ENCODE measurements at regions not wholly inside any gene's neighbourhood (a gene's known extent, or its start where the extent isn't known, plus 50 kb on each side); places are given as distances from the start of the nearest gene placed in this dataset.

DNA sequence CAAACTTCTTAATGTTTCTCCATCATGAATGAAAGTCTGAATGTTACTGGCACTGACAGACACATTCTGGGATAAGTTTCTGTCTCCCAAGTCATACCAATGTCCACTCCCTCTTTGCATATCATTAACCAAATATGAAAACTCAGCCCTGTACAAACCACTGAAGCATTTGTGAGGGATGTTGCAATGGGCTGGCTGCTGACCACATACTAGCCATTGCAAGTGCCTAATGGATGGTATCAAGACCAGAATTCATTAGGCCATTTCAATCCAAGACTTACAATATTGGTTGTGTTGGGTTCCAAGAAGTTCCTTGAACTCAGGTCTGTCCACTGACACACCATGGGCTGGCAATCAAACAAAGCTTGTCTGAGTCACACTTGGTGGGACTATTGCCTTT is 73.8 kb downstream of the CBLN2 start:
- intact Hi-C loops (cut with DNase I; ENCODE audit: low total_unique reads), result no loop called here
- no peak for TF ChIP-seq POLR2A (IDR thresholded peaks at IDR 0.05)
- TF ChIP-seq, protein P1, sequence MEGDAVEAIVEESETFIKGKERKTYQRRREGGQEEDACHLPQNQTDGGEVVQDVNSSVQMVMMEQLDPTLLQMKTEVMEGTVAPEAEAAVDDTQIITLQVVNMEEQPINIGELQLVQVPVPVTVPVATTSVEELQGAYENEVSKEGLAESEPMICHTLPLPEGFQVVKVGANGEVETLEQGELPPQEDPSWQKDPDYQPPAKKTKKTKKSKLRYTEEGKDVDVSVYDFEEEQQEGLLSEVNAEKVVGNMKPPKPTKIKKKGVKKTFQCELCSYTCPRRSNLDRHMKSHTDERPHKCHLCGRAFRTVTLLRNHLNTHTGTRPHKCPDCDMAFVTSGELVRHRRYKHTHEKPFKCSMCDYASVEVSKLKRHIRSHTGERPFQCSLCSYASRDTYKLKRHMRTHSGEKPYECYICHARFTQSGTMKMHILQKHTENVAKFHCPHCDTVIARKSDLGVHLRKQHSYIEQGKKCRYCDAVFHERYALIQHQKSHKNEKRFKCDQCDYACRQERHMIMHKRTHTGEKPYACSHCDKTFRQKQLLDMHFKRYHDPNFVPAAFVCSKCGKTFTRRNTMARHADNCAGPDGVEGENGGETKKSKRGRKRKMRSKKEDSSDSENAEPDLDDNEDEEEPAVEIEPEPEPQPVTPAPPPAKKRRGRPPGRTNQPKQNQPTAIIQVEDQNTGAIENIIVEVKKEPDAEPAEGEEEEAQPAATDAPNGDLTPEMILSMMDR (IDR thresholded peaks at IDR 0.05), result no peak
- no peak overlapping the region for H3K4me3 ChIP-seq (ENCODE audit: low read depth, poor library complexity, severe bottlenecking)
- DNase-seq (ENCODE audit: low spot score in 2 of 2), result no peak

DNA sequence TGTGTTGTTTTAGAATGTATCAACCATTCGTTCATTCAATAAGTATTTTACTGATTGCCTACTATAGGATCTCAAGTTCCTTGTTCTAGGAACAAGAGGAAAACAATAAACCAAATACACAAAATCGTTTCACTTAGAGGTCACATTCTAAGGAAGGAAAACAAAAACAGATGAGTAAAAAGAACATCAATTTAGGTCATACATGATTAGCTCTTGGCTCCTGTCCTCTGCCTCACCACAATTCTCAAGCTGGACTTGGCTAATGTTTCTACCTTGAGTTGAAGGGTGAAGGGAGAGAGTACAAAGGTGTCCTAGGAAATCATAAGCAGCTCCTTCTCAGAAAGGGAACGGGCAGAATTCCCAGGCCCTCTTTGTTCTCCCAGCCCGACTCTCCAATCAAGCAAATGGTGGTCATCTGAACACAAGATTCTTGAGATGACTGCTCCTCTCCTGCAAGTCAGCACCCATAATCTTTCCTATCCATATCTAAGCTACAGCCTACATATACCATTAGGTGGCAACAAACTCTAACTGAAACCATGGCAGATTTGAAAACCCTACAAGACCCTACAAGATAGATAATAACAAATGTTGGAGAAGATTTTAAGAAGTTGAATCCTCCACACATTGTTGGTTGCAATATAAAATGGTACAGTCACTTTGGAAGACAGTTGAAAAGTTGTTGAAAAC is 76.0 kb downstream of the CBLN2 start:
- WGBS, 2 donors, result 52 to 77% methylated on average over 4 of the region's 4 CpGs
- intact Hi-C loops (cut with DNase I; ENCODE audit: low total_unique reads), result no loop called here
- no peak for DNase-seq (ENCODE audit: low spot score in 2 of 2)
- H3K4me3 ChIP-seq (ENCODE audit: low read depth, poor library complexity, severe bottlenecking), result no peak overlapping the region
- TF ChIP-seq, protein P1 (IDR thresholded peaks at IDR 0.05), result no peak
- TF ChIP-seq POLR2A (IDR thresholded peaks at IDR 0.05), result no peak

DNA sequence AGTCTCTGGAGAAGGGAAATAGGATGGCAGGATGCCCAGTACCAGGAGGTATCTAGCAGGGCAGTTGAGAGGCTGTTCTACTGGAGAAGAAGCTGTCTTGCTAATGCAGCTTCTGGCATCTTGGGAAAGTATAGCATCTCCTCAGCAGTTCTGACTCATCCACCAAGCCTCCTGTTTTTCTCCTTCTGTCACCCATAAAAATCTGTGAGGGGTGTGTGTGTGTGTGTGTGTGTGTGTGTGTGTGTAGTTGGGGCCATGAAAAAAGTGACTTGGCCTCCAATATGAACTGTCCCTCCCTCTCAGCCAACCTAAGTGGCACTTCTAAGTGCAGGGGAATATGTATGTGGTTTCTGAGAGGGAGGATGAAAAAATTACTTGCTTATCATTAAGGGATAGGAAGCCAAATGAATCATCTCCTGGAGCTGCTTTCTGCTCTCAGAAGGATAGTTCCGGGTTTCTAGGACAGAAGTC is 83.9 kb downstream of the CBLN2 start:
- TF ChIP-seq, protein P1 (IDR thresholded peaks at IDR 0.05), result no peak
- intact Hi-C loops (cut with DNase I; ENCODE audit: low total_unique reads), result no loop called here
- no peak overlapping the region for H3K4me3 ChIP-seq (ENCODE audit: low read depth, poor library complexity, severe bottlenecking)
- no peak for DNase-seq (ENCODE audit: low spot score in 2 of 2)
- 38 to 39% methylated on average over 1 of the region's 1 CpG for WGBS, 2 donors

DNA sequence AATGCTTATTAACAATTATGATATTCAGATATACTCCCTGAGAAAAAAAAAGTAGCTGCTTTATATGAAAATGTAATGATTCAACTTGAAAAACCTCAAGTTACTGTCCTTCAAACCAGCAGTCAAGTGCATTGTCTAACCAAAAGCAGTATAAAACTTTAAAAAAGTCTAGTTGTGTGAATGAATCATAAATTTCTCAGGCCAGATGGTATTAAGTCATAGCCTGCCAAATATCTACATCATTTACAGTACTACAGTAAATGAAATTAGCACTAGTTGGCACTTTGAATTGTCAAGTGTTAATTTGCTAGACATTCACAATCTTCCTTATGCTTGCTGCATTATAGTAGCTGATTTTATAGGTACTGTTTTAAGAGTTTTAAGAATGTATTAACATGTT is 85.9 kb downstream of the CBLN2 start:
- no peak for DNase-seq (ENCODE audit: low spot score in 2 of 2)
- H3K4me3 ChIP-seq (ENCODE audit: low read depth, poor library complexity, severe bottlenecking), result no peak overlapping the region
- TF ChIP-seq, protein P1 (IDR thresholded peaks at IDR 0.05), result no peak
- TF ChIP-seq POLR2A (IDR thresholded peaks at IDR 0.05), result no peak
- intact Hi-C loops (cut with DNase I; ENCODE audit: low total_unique reads), result no loop called here

DNA sequence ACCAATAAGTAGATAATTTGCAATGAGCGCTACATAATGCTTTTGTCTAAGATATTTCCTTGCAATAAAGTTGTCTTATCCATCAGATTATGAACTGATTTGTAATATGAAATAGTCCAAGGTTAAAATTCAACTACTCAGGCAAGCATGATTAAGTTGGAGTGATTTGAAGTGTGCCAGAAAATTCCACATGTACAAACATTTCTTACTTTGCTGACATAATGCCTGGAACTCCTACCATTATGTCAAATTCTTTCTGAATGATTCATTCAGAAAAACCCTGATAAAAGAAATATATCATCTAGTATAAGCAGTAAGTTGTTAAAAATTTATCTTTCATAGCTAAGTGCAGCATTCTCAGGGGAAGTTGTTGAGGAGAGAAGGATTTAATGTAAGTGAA is 87.3 kb downstream of the CBLN2 start:
- no peak overlapping the region for H3K4me3 ChIP-seq (ENCODE audit: low read depth, poor library complexity, severe bottlenecking)
- DNase-seq (ENCODE audit: low spot score in 2 of 2), result no peak
- 66% methylated on average over 1 of the region's 1 CpG for WGBS, 2 donors
- TF ChIP-seq POLR2A (IDR thresholded peaks at IDR 0.05), result no peak
- TF ChIP-seq, protein P1 (IDR thresholded peaks at IDR 0.05), result no peak
- intact Hi-C loops (cut with DNase I; ENCODE audit: low total_unique reads), result no loop called here

DNA sequence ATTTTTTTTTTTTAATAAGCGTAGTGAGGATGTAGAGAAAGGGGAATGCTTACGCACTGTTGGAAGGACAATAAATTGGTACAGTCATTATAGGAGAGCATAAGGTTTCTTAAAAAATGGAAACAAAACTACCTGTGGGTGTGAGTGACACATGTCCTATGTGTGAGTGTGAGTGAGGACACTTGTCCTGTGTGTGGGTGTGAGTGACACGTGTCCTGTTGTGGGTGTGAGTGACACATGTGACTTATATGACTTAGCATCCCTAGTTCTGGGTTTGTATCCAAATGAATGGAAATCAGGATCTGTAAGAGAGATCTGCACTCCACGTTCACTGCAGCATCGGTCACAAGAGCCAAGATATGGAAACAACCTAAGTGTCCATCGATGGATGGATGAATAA is 91.8 kb downstream of the CBLN2 start:
- no peak overlapping the region for H3K4me3 ChIP-seq (ENCODE audit: low read depth, poor library complexity, severe bottlenecking)
- DNase-seq (ENCODE audit: low spot score in 2 of 2), result no peak
- intact Hi-C loops (cut with DNase I; ENCODE audit: low total_unique reads), result no loop called here
- no peak for TF ChIP-seq POLR2A (IDR thresholded peaks at IDR 0.05)
- TF ChIP-seq, protein P1 (IDR thresholded peaks at IDR 0.05), result no peak
- WGBS, 2 donors, result 78 to 84% methylated on average over 6 of the region's 6 CpGs
